Retinal pigment epithelial cell (primary cell): ENCODE measurements at regions not wholly inside any gene's neighbourhood (a gene's known extent, or its start where the extent isn't known, plus 50 kb on each side); places are given as distances from the start of the nearest gene placed in this dataset.

Source experiments
- DNase-seq: peaks from one replicate; pipeline ENCODE4 v3.0.0-alpha.2; 2010; ENCODE audit warnings: low read depth
- H3K4me3 ChIP-seq: 2 replicates; pipeline ENCODE4 v1.5.1; 2011; ENCODE audit warnings: mild to moderate bottlenecking, low read length, control low read depth, moderate library complexity
- CTCF ChIP-seq: conservative IDR thresholded peaks from 2 replicates; pipeline ENCODE4 v1.5.1; 2011; ENCODE audit warnings: low read depth, low read length, control low read depth, inconsistent platforms

GRCh38 chr2:142536966-142537365, 340.5 kb upstream of the KYNU start:
- no peak for TF ChIP-seq CTCF
- no peak overlapping the region for H3K4me3 ChIP-seq
- DNase-seq, result no peak

GRCh38 chr2:142536492-142536891, 341.0 kb upstream of the KYNU start:
- no peak for DNase-seq
- no peak for TF ChIP-seq CTCF

GRCh38 chr2:142535311-142535710, 342.2 kb upstream of the KYNU start:
- no peak for DNase-seq
- H3K4me3 ChIP-seq, result no peak overlapping the region
- TF ChIP-seq CTCF, result no peak

More at GRCh38 chr2:142536492-142536891, 341.0 kb upstream of the KYNU start:
- H3K4me3 ChIP-seq, result no peak overlapping the region

GRCh38 chr2:142533177-142533576, 344.3 kb upstream of the KYNU start:
- no peak for DNase-seq
- TF ChIP-seq CTCF, result no peak
- no peak overlapping the region for H3K4me3 ChIP-seq

GRCh38 chr2:142531377-142531776, 346.1 kb upstream of the KYNU start:
- TF ChIP-seq CTCF, result no peak
- peak; percentile 6 for DNase-seq
- no peak overlapping the region for H3K4me3 ChIP-seq

- no peak for TF ChIP-seq CTCF
- no peak overlapping the region for H3K4me3 ChIP-seq
- DNase-seq, result no peak
Measured at GRCh38 chr2:142525720-142526119, 351.7 kb upstream of the KYNU start.

GRCh38 chr2:142521492-142521891, 356.0 kb upstream of the KYNU start:
- no peak overlapping the region for H3K4me3 ChIP-seq
- DNase-seq, result no peak
- TF ChIP-seq CTCF, result no peak
